A549 (cell line): ENCODE measurements at regions not wholly inside any gene's neighbourhood (a gene's known extent, or its start where the extent isn't known, plus 50 kb on each side); places are given as distances from the start of the nearest gene placed in this dataset.

Source experiments
- ATAC-seq, 2 experiments: fragments of 200-7000 bp in 1 of 2; fragments of >200 bp in 1 of 2; cut with Nextera tagmentation in 1 of 2; cut with Tn5 transposase in 1 of 2; 3 replicates each; pipeline versions ENCODE4 v1.8.0 to v1.9.1; 2018 to 2020; ENCODE audit warnings: mild to moderate bottlenecking in 1 of 2, moderate library complexity in 1 of 2
- CTCF ChIA-PET: fragments of 300-600 bp; sonication (Branson Sonifier 250); formaldehyde crosslinking; extraction: SDS; loops from one replicate; lab custom pipeline; 2021; ENCODE audit warnings: antibody characterized with exemption, inconsistent platforms; lab: Yijun Ruan, JAX
- POLR2A ChIA-PET: fragments of 350-600 bp; formaldehyde crosslinking; extraction: SDS; loops from one replicate; lab custom pipeline; 2021; ENCODE audit warnings: antibody characterized with exemption, inconsistent platforms; lab: Yijun Ruan, JAX
- DNase-seq, 2 experiments: peaks; one replicate each; pipeline versions ENCODE4 v3.0.0 to v3.0.0-alpha.2; 2011 to 2016; ENCODE audit warnings: low read depth in 1 of 2, low spot score in 1 of 2
- FAIRE-seq: peaks from 2 replicates; lab custom pipeline; 2011; peaks lifted over from hg19 to GRCh38; lab: Jason Lieb, UNC
- H3K27ac ChIP-seq, 2 experiments: fragments of >200 bp; sonication (Bioruptor Twin); formaldehyde crosslinking; 3 replicates each; pipeline ENCODE4 v1.5.1; 2016 to 2017
- H3K4me1 ChIP-seq: fragments of >200 bp; sonication (Bioruptor Twin); formaldehyde crosslinking; 3 replicates; pipeline ENCODE4 v1.6.1; 2016
- H3K4me2 ChIP-seq: fragments of >200 bp; sonication (Bioruptor Twin); formaldehyde crosslinking; 3 replicates; pipeline ENCODE4 v1.6.1; 2016
- H3K4me3 ChIP-seq: fragments of >200 bp; sonication (Bioruptor Twin); formaldehyde crosslinking; 3 replicates; pipeline ENCODE4 v1.5.1; 2016
- H3K9me3 ChIP-seq: fragments of >200 bp; sonication (Bioruptor Twin); formaldehyde crosslinking; 3 replicates; pipeline ENCODE4 v1.6.1; 2016
- CBX2 ChIP-seq: fragments of 200-600 bp; sonication (generic); IDR thresholded peaks from 2 replicates; pipeline ENCODE4 v1.6.1; 2016; ENCODE audit warnings: low read depth, mild to moderate bottlenecking, borderline replicate concordance
- CHD2 ChIP-seq: fragments of 150-350 bp; IDR thresholded peaks from 2 replicates; pipeline ENCODE4 v1.6.1; 2014; ENCODE audit warnings: low read length; ENCODE audit not compliant: partially characterized antibody
- CHD4 ChIP-seq: fragments of 200-600 bp; sonication (generic); IDR thresholded peaks from 2 replicates; pipeline ENCODE4 v1.6.1; 2016; ENCODE audit warnings: antibody characterized with exemption, mild to moderate bottlenecking, borderline replicate concordance
- E2F6 ChIP-seq: IDR thresholded peaks from 2 replicates; pipeline ENCODE4 v1.6.1; 2012; ENCODE audit warnings: low read depth, borderline replicate concordance
- ESRRA ChIP-seq: fragments of 150-350 bp; IDR thresholded peaks from 2 replicates; pipeline ENCODE4 v1.6.1; 2014; ENCODE audit warnings: mild to moderate bottlenecking, low read length, borderline replicate concordance
- FOXS1 ChIP-seq: fragments of 250-450 bp; sonication (Bioruptor Pico); IDR thresholded peaks from 2 replicates; pipeline ENCODE4 v1.5.0; 2020; ENCODE audit warnings: mild to moderate bottlenecking, moderate library complexity
- GATA3 ChIP-seq: IDR thresholded peaks from 2 replicates; pipeline ENCODE4 v1.6.1; 2012; ENCODE audit warnings: borderline replicate concordance
- HDAC2 ChIP-seq: fragments of 200-600 bp; sonication (generic); IDR thresholded peaks from 2 replicates; pipeline ENCODE4 v1.6.1; 2016
- HES2 ChIP-seq: fragments of >200 bp; sonication (Bioruptor Twin); formaldehyde crosslinking; IDR thresholded peaks from 2 replicates; pipeline ENCODE4 v1.6.1; 2016
- HMGXB4 ChIP-seq: fragments of 250-450 bp; sonication (Bioruptor Pico); IDR thresholded peaks from 2 replicates; pipeline ENCODE4 v1.5.0; 2021; ENCODE audit warnings: mild to moderate bottlenecking, moderate library complexity, borderline replicate concordance
- HOXA7 ChIP-seq: fragments of 250-450 bp; sonication (Bioruptor Pico); IDR thresholded peaks from 2 replicates; pipeline ENCODE4 v1.5.0; 2020; ENCODE audit warnings: mild to moderate bottlenecking, moderate library complexity
- JUN ChIP-seq, 2 experiments: fragments of >200 bp; sonication (Bioruptor Twin); formaldehyde crosslinking; IDR thresholded peaks; 2 replicates in 1 of 2; 3 replicates in 1 of 2; pipeline ENCODE4 v1.6.1; 2016 to 2017
- KDM1A ChIP-seq: fragments of 200-600 bp; sonication (generic); IDR thresholded peaks from 2 replicates; pipeline ENCODE4 v1.6.1; 2016; ENCODE audit warnings: low read depth, mild to moderate bottlenecking
- MAX ChIP-seq: IDR thresholded peaks from 2 replicates; pipeline ENCODE4 v1.6.1; 2012
- POLR2A ChIP-seq: IDR thresholded peaks from 2 replicates; pipeline ENCODE4 v1.6.1; 2012; ENCODE audit warnings: mild to moderate bottlenecking, low read length
- RAD21 ChIP-seq, 2 experiments: fragments of >200 bp in 1 of 2; sonication (Bioruptor Twin) in 1 of 2; formaldehyde crosslinking in 1 of 2; IDR thresholded peaks in 1 of 2; conservative IDR thresholded peaks in 1 of 2; 2 replicates in 1 of 2; 3 replicates in 1 of 2; pipeline ENCODE4 v1.6.1; 2012 to 2018; ENCODE audit warnings: inconsistent platforms in 1 of 2
- REST ChIP-seq: fragments of 200-600 bp; sonication (generic); IDR thresholded peaks from 2 replicates; pipeline ENCODE4 v1.6.1; 2016; ENCODE audit warnings: antibody characterized with exemption, mild to moderate bottlenecking, moderate library complexity
- SMC3 ChIP-seq: fragments of >200 bp; sonication (Bioruptor Twin); formaldehyde crosslinking; IDR thresholded peaks from 3 replicates; pipeline ENCODE4 v1.6.1; 2018; ENCODE audit warnings: inconsistent platforms
- SREBF2 ChIP-seq: fragments of 450-650 bp; IDR thresholded peaks from 2 replicates; pipeline ENCODE4 v1.6.1; 2014; ENCODE audit warnings: mild to moderate bottlenecking, moderate library complexity
- TFCP2L1 ChIP-seq: fragments of 250-450 bp; sonication (Bioruptor Pico); IDR thresholded peaks from 2 replicates; pipeline ENCODE4 v1.5.0; 2021; ENCODE audit warnings: mild to moderate bottlenecking
- TP53 ChIP-seq: fragments of 250-450 bp; sonication (Bioruptor Pico); IDR thresholded peaks from 2 replicates; pipeline ENCODE4 v1.5.0; 2021; ENCODE audit warnings: mild to moderate bottlenecking, moderate library complexity
- ZSCAN20 ChIP-seq: fragments of 250-450 bp; sonication (Bioruptor Pico); IDR thresholded peaks from 2 replicates; pipeline ENCODE4 v1.8.0; 2022; ENCODE audit warnings: mild to moderate bottlenecking, moderate library complexity
- WGBS: methylation state at CpG from one replicate; pipeline ENCODE4 v1.1.6; 2017; ENCODE audit errors: missing lambda C conversion rate; 5-methylcytosine and 5-hydroxymethylcytosine counted together
- TF ChIP-seq, protein P1 (sequence below): fragments of 150-350 bp; IDR thresholded peaks from 2 replicates; pipeline ENCODE4 v1.6.1; 2014; ENCODE audit warnings: low read depth, mild to moderate bottlenecking, low read length

DNA sequence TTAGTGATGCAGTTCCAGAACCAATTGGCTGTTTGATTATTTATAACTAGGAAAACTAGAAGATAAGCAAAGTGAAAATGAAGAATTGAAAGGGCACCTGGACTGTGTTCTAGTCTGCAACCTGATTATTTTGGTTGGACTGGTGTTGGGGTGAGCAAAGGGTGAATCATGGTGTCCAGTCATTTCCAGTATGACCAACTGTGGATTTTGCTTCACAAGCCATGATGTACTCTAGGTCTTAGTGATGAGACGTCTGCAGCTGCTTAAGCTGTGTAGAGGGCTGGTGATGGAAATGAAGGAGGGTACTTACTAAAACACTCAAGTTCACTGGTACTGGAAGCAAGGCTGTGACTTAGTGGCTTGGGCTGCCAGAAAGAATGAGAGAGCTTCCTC is 193.2 kb upstream of the FRMD6 start:
- POLR2A ChIA-PET: no interaction called here
- no peak overlapping the region for H3K27ac ChIP-seq
- TF ChIP-seq TP53 (CRISPR knock-in tag): no peak
- no peak overlapping the region for H3K4me2 ChIP-seq
- 11% methylated on average over 1 of the region's 1 CpG for WGBS
- peak in 1 of 2 experiments; percentile 23; a peak in 2 of 6 replicates for ATAC-seq
- CTCF ChIA-PET: interaction anchor here (0.6 to 1.0 kb wide), 2 partner anchors 9 to 97 kb away, joined by 3 read pairs; no protein-coding TSS in a partner anchor
- H3K9me3 ChIP-seq: no peaks in the 10 kb centered on the region
- H3K4me3 ChIP-seq: no peak overlapping the region
- H3K4me1 ChIP-seq: peaks cover 9% of the 10 kb centered on the region; the same call in 1 of the 3 replicates
- no peak for FAIRE-seq
- no peak for DNase-seq

GRCh38 chr14:51460011-51460410 is 191.7 kb upstream of the FRMD6 start:
- FAIRE-seq (no peak), ATAC-seq (no peak), DNase-seq (no peak)
- POLR2A ChIA-PET: no interaction called here
- Histone ChIP-seq H3K4me1 (peaks cover 5% of the 10 kb centered on the region; the same call in 1 of the 3 replicates), H3K27ac (no peak overlapping the region), H3K4me2 (no peak overlapping the region), H3K4me3 (no peak overlapping the region), H3K9me3 (no peaks in the 10 kb centered on the region)
- 26% methylated on average over 1 of the region's 1 CpG for whole genome bisulfite sequencing
- CTCF ChIA-PET: interaction anchor here (1.2 to 1.5 kb wide), 2 partner anchors 86 to 316 kb away, joined by 3 read pairs; no protein-coding TSS in a partner anchor
- no peak for TF ChIP-seq HDAC2
- TF ChIP-seq MAX: no peak

GRCh38 chr14:51462182-51462581 is 189.5 kb upstream of the FRMD6 start:
- WGBS: 73% methylated on average over 3 of the region's 3 CpGs
- H3K4me1 ChIP-seq: no peaks in the 10 kb centered on the region
- 0 out of 3 replicates have a peak, but pooled peaks cover 2% of the 10 kb centered on the region for H3K9me3 ChIP-seq
- TF ChIP-seq HES2 (no peak), REST (no peak), JUN (IDR thresholded peaks at IDR 0.05) (no peak), FOXS1 (CRISPR knock-in tag) (no peak), HMGXB4 (CRISPR knock-in tag) (no peak), ZSCAN20 (CRISPR knock-in tag) (no peak), E2F6 (no peak), SMC3 (no peak), CHD2 (no peak), POLR2A (no peak), RAD21 (conservative IDR thresholded peaks at IDR 0.05 in 1 of 2, IDR thresholded peaks at IDR 0.05 in 1 of 2) (no peak), GATA3 (no peak), KDM1A (no peak), CHD4 (no peak), ESRRA (no peak), TFCP2L1 (CRISPR knock-in tag) (no peak), CBX2 (no peak), HOXA7 (no peak), SREBF2 (no peak)
- TF ChIP-seq, protein P1, sequence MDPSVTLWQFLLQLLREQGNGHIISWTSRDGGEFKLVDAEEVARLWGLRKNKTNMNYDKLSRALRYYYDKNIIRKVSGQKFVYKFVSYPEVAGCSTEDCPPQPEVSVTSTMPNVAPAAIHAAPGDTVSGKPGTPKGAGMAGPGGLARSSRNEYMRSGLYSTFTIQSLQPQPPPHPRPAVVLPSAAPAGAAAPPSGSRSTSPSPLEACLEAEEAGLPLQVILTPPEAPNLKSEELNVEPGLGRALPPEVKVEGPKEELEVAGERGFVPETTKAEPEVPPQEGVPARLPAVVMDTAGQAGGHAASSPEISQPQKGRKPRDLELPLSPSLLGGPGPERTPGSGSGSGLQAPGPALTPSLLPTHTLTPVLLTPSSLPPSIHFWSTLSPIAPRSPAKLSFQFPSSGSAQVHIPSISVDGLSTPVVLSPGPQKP: no peak
- no peak for ATAC-seq
- no peak for FAIRE-seq
- no peak overlapping the region for H3K4me2 ChIP-seq
- no peak for DNase-seq
- ChIA-PET CTCF (interaction anchor here (0.6 to 0.8 kb wide), 2 partner anchors 14 to 83 kb away, joined by 3 read pairs; no protein-coding TSS in a partner anchor), POLR2A (no interaction called here)
- no peak overlapping the region for H3K27ac ChIP-seq
- no peak overlapping the region for H3K4me3 ChIP-seq
